GM19372 (cell line): ENCODE measurements at regions not wholly inside any gene's neighbourhood (a gene's known extent, or its start where the extent isn't known, plus 50 kb on each side); places are given as distances from the start of the nearest gene placed in this dataset.

Source experiments
- ATAC-seq: cut with Tn5 transposase; IDR thresholded peaks from one replicate; pipeline ENCODE4 v1.9.1; 2021; ENCODE audit warnings: mild to moderate bottlenecking, low read depth, moderate library complexity; ENCODE audit not compliant: unreplicated experiment

- ATAC-seq, result no peak
These were observed 54.6 kb downstream of the ZFP36L2 start for GRCh38 chr2:43171789-43172188.

- ATAC-seq, result no peak
These were observed 55.9 kb downstream of the ZFP36L2 start for GRCh38 chr2:43170405-43171105.

- ATAC-seq, result no peak
These were observed 56.4 kb downstream of the ZFP36L2 start for GRCh38 chr2:43169987-43170386.

- peak; percentile 46 for ATAC-seq
These were observed 57.1 kb downstream of the ZFP36L2 start for GRCh38 chr2:43169099-43169945.

- no peak for ATAC-seq
These were observed 58.4 kb downstream of the ZFP36L2 start for GRCh38 chr2:43168016-43168369.

- ATAC-seq, result no peak
These were observed 60.9 kb downstream of the ZFP36L2 start for GRCh38 chr2:43165378-43166069.

GRCh38 chr2:43164686-43165085 lies 61.7 kb downstream of the ZFP36L2 start:
- no peak for ATAC-seq

- no peak for ATAC-seq
These were observed 62.7 kb downstream of the ZFP36L2 start for GRCh38 chr2:43163584-43164270.

GRCh38 chr2:43162511-43162776 lies 64.0 kb downstream of the ZFP36L2 start:
- ATAC-seq, result no peak

- no peak for ATAC-seq
These were observed 64.5 kb downstream of the ZFP36L2 start for GRCh38 chr2:43161650-43162510.

GRCh38 chr2:43160778-43161177 lies 65.6 kb downstream of the ZFP36L2 start:
- ATAC-seq, result no peak

GRCh38 chr2:43159797-43160196 lies 66.6 kb downstream of the ZFP36L2 start:
- no peak for ATAC-seq

- peak; percentile 25 for ATAC-seq
These were observed 68.0 kb downstream of the ZFP36L2 start for GRCh38 chr2:43158259-43158880.

GRCh38 chr2:43157506-43158246 lies 68.7 kb downstream of the ZFP36L2 start:
- ATAC-seq, result no peak

GRCh38 chr2:43155851-43156411 lies 70.5 kb downstream of the ZFP36L2 start:
- no peak for ATAC-seq

- no peak for ATAC-seq
These were observed 71.7 kb downstream of the ZFP36L2 start for GRCh38 chr2:43154685-43155084.

- ATAC-seq, result no peak
These were observed 73.4 kb downstream of the ZFP36L2 start for GRCh38 chr2:43152741-43153647.

GRCh38 chr2:43152186-43152585 lies 74.2 kb downstream of the ZFP36L2 start:
- ATAC-seq, result no peak
